Activated CD4-positive, alpha-beta T cell treated with anti-CD3 and anti-CD28 coated beads, Interleukin-10, Interleukin-2, amounts not matched to agents 100 ng/mL and 50 ng/mL, durations not matched to agents 16 hours and 8 hours (primary cell): ENCODE measurements at regions not wholly inside any gene's neighbourhood (a gene's known extent, or its start where the extent isn't known, plus 50 kb on each side); places are given as distances from the start of the nearest gene placed in this dataset.
"Not testable (repeated sequence)": the region's sequence is repeated elsewhere in the genome, so short reads cannot be mapped to it uniquely, and the experiment has no call there.

Experiments used
- DNase-seq: peaks from one replicate; pipeline ENCODE4 v3.0.0-alpha.2; 2020

GRCh38 chr5:118603278-118603677 lies 385.1 kb downstream of the DTWD2 start:
- DNase-seq: no peak

GRCh38 chr5:118598311-118598710 lies 390.0 kb downstream of the DTWD2 start:
- DNase-seq: no peak

- DNase-seq: no peak
Observed at GRCh38 chr5:118597543-118597942, 390.8 kb downstream of the DTWD2 start.

- DNase-seq: no peak
Observed at GRCh38 chr5:118596255-118596654, 392.1 kb downstream of the DTWD2 start.

GRCh38 chr5:118593003-118593328 lies 395.4 kb downstream of the DTWD2 start:
- DNase-seq: no peak

- DNase-seq: no peak
Observed at GRCh38 chr5:118592229-118593002, 395.9 kb downstream of the DTWD2 start.

GRCh38 chr5:118590806-118591205 lies 397.5 kb downstream of the DTWD2 start:
- DNase-seq: no peak

GRCh38 chr5:118580949-118581348 lies 407.4 kb downstream of the DTWD2 start:
- DNase-seq: no peak

- no peak for DNase-seq
Observed at GRCh38 chr5:118578093-118578492, 410.3 kb downstream of the DTWD2 start.

- DNase-seq: no peak
Observed at GRCh38 chr5:118577621-118578020, 410.7 kb downstream of the DTWD2 start.

GRCh38 chr5:118570276-118570675 lies 418.1 kb downstream of the DTWD2 start:
- DNase-seq: not testable (repeated sequence)

GRCh38 chr5:118569596-118569995 lies 418.8 kb downstream of the DTWD2 start:
- DNase-seq: not testable (repeated sequence)

- DNase-seq: no peak
Observed at GRCh38 chr5:118565335-118565971, 422.9 kb downstream of the DTWD2 start.

GRCh38 chr5:118561971-118562370 lies 426.4 kb downstream of the DTWD2 start:
- DNase-seq: no peak

- no peak for DNase-seq
Observed at GRCh38 chr5:118561235-118561634, 427.1 kb downstream of the DTWD2 start.

- DNase-seq: no peak
Observed at GRCh38 chr5:118558871-118559270, 429.5 kb downstream of the DTWD2 start.

GRCh38 chr5:118557251-118557661 lies 431.1 kb downstream of the DTWD2 start:
- no peak for DNase-seq

GRCh38 chr5:118556792-118557191 lies 431.6 kb downstream of the DTWD2 start:
- DNase-seq: no peak

GRCh38 chr5:118555727-118556126 lies 432.6 kb downstream of the DTWD2 start:
- DNase-seq: no peak

GRCh38 chr5:118554981-118555380 lies 433.4 kb downstream of the DTWD2 start:
- DNase-seq: no peak

- no peak for DNase-seq
Observed at GRCh38 chr5:118554241-118554640, 434.1 kb downstream of the DTWD2 start.

GRCh38 chr5:118553662-118554061 lies 434.7 kb downstream of the DTWD2 start:
- no peak for DNase-seq

GRCh38 chr5:118552731-118553360 lies 435.5 kb downstream of the DTWD2 start:
- no peak for DNase-seq

GRCh38 chr5:118552146-118552545 lies 436.2 kb downstream of the DTWD2 start:
- DNase-seq: no peak
